GM15510 (cell line): ENCODE measurements at regions not wholly inside any gene's neighbourhood (a gene's known extent, or its start where the extent isn't known, plus 50 kb on each side); places are given as distances from the start of the nearest gene placed in this dataset.

Experiments used
- POLR2A ChIP-seq: IDR thresholded peaks from 3 replicates; pipeline ENCODE4 v1.6.1; 2011; ENCODE audit warnings: borderline replicate concordance; ENCODE audit not compliant: insufficient read length; ENCODE audit errors: extremely low read depth

DNA sequence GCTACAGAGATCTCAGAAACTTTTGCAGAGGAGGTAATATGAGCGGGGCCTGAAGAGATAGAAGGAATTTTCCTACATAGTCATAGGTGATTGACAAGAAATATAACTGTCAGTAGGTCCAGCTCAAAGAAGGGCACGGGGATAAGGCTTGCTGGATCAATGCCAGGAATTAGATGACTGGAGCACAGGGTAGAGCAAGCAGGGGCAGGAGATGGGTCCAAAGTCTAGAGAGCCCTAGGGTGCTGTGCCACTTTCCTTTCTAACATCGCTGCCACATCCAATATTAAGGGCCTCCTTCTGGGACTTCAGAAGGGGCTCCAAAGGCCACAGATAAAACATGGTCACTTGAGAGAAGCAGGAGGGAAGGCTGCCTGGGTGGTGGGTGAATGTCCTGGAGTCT lies 402.2 kb downstream of the MID1IP1 start:
- no peak for TF ChIP-seq POLR2A

DNA sequence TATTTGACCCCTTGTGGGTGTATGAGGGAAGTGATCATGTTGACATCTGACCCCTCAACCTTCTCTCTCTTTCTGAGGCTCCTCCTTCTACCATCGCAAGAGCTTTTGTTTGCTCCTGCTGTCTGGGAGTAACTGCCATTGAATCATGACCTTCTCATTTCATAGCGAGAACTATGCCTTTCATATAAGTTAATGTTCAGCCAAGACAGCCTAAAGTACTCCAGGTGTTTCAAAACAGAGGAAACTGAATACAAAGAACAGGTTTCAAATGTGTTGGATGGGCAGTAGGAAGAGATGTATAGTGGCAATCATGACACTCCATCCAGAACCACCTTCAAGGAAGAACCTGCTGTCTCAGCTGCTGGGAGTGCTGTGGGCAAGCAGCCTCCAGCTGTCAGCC lies 403.1 kb downstream of the MID1IP1 start:
- no peak for TF ChIP-seq POLR2A

DNA sequence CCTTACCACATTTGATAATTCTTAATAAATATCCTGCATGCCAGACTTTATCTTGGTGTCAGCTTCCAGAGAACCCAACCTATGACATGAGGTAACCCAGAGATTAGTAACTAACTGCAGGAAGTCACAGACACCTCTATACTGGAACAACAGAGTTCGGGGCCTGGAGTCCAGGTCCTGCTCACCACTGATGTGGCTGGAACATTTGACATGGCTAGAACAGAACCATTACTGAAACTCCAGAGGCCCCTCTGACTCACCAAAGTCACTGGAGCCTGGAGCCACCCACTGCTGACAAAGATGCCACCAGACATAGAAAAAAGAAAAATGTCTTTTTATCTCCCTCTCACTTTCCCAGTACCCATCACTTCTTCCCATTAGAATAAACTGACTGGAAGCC lies 403.7 kb downstream of the MID1IP1 start:
- no peak for TF ChIP-seq POLR2A

DNA sequence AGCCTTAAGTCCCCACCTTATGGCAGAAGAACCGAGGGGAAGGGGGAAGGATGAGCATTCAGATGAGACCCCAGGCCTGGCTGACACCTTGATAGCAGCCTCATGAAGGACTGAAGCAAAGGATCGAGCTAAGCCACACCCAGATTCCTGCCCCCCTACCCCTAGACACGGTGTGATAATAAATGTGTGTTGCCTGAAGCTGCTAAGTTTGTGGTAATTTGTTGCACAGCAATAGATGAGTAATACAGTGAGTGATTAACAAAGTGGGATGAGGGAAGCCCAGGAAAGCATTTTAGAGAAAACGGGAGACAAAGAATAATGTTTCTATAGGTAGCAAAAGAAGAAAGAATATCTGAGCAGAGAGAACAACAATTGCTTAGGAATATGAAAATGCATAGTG lies 404.2 kb downstream of the MID1IP1 start:
- no peak for TF ChIP-seq POLR2A

DNA sequence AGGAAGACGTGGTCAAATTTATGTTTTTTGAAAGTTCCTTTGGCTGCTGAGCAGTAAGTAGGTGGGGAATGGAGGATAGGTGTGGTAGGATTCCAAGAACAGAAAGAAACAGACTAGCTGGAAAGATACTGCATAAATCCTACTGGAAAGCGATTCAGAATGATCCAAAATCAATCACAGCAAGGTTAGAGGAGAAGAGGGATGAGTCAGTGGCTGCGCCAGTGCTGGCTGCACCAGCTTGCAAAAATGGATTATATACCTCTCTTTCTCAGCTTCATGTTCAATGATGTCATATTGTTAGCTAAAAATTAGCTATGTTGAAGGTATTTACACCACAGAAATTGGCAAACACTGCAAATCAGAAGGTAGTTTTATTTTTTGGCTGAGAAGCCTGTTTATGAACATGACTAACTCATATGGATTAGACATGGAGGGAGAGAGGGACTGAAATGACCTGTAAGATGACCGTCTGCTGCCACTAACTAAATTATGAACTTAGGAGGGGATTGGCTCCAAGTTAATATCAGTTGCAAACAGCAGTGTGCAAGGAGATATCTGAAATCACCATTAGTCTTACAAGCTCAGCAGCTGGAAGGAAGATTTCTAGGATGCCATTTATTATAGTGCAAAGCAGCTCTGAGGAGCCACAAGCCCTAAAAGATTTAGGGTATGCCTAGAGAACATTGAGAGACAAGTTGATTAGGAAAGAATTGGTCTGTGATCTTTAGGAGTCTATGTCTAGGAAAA lies 405.3 kb downstream of the MID1IP1 start:
- no peak for TF ChIP-seq POLR2A

DNA sequence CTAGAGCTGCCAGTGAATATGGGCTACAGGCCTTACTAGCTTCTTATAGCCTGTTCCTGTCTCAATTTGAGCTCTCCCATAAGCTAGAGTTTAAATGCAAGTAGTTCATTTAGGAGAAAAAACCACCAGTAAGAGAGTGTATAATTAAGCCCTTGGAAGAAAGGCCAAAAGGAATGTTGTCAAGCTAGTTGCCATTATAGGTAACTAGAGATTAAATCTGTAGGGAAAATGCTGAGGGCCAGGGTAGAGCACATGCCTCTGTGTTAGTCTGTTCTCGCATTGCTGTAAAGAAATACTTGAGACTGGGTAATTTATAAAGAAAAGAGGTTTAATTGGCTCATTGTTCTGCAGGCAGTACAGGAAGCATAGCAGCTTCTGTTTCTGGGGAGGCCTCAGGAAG lies 410.2 kb downstream of the MID1IP1 start:
- TF ChIP-seq POLR2A = no peak

DNA sequence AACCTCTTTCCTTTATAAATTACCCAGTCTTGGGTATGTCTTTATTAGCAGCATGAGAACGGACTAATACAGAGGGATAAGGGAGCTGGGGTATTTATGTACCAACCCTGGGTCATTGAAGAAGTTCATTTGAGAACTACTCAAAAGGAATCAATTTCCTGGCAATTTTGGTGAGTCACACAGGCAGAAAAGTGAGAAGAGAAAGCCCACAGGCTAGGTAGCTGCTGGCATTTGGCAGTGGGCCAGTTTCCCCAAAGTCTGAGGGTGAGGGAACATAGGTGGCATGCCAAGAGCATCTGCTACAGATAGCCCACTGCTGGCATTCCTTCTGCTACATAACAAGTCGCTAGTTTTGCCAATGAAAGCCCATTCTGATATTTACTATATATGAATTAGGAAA lies 411.2 kb downstream of the MID1IP1 start:
- TF ChIP-seq POLR2A = no peak

DNA sequence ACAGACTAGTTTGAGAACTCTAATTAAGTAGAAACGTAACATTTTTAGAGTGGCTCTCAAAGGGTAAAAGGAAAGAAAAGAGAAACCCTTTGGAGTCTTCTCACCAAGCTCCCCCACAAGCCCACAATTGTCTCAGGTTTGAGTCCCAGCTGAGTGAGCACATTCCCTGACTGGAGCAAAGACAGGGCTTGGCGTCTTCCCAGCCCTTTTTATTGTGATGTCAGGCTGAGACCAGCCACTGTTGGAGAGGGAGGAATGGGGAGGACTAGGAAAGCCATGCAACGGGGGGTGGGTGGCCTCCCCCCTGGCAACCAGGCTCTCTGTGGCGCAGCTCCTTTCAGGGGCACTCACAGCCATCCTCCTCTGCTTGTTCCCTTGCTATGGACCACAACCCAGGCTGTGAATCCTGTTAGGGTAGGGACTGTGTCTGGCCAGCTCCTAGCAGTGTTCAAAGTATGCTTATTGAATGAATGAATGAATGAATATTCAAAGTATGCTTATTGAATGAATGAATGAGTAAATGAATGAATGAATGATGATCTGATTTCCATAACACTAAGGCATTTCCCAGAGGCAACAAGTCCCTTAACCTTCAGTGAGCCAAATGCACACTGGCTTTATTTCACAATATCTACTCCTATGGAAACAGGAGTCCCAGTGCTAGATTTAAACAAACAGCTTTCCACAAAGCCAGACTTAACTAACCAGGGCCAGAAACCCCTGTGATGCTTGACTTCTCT lies 413.3 kb downstream of the MID1IP1 start:
- no peak for TF ChIP-seq POLR2A

DNA sequence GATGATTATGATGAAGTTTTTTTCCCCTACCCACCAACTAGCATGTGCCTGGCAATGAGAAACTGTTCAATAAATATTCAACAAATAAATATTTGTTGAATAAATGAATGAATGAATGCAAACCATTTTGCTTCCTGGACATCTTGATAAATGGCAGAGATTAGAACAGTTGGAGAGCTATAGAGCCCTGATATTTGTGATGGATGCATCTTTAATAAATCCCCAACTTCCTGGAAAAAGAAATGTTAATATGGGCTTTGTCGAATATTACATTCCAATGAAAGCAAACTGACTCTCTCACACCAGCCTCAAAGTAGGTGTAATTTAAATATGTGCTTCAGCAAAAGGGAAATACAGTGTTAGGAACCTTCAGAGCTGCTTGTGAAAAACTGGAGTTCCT lies 419.7 kb downstream of the MID1IP1 start:
- TF ChIP-seq POLR2A = no peak

DNA sequence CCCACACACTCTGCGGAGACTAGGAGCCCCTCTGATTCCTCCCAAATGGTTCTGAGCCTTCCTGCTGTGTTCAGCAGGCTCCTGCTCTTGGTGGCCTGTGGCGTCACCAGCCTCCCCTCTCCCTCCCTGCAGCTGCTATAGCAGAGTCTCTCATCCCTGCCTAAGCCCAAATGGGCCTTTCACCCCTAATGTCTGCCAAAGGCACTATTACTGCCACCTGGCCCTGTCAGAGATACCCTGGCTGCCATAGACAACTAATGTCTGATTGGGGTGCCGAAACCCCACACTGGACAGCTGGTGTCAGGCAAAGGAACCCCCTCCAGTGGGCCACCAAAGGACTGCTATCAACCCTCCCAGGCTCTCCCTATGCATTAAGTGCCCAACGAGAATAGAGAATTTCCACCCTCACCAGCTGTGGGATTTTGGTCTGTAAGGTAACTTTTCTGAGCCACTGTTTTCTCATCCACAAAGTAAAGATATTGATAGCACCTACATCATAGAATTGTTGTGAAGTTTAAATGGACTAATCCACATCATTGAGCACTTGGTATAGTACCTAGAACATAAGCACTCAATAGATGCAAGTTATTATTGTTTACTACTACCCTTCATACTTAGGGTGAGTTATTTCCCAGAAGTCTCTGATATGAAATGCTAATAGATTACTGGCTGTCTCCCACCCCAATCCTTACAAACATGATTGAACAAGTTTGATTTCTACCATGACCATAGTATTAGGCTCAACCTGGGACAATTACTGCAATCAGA lies 421.3 kb downstream of the MID1IP1 start:
- no peak for TF ChIP-seq POLR2A

DNA sequence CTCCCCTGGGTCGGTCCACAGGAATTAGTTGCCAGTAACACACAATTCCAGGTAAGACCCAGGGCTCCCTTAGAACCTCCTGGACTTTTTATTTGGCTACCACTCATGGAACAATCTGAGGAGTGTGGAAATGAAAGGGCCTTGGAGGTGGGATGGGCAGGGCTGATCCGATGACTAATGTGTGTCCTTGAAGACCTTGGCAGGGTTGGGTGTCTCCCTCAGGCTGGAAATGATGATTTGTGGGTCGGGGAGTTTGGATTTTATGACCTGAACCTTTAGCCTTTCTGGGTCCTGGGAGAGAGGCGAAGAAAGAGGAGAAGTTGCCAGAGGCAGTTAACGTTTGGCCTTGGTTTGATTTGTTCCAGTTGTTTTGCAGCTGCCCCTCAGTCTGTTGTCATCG lies 425.0 kb downstream of the MID1IP1 start:
- TF ChIP-seq POLR2A = no peak

DNA sequence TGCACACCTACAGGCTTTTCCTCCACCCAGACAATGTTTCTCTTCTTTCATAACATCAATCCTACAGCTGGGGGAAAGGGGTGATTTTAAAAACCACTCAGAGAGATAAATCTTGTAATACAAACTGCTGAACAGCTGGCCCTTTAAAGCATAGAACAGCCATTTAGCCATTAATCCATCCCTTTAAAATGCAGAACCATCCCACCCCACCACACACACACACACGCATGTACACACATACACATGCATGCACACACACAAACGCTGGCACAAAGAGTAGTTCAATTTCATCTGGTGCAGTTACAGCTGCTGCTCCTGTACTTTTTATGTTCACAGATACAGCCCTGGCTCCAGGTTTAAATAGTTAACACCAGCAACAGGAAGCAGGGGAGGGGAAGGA lies 426.1 kb downstream of the MID1IP1 start:
- no peak for TF ChIP-seq POLR2A

DNA sequence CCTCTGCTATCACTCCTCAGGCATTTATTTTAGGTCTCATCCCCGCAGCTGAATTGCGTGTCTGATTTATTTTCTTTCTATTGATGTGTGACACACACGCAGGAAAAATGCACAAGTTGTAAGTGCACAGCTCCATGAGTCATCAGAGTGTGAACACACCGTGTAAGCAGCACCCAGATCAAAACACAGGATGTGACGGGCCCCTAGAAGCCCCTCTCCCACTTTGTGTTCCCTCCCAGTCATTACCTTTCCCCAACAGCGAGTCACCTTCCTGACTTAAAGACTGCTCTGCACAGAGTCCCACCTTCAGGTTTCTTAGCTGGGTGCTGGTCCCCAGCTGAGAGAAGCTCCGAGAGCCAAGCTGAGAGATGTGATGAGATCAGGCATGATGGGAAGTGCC lies 436.7 kb downstream of the MID1IP1 start:
- no peak for TF ChIP-seq POLR2A

DNA sequence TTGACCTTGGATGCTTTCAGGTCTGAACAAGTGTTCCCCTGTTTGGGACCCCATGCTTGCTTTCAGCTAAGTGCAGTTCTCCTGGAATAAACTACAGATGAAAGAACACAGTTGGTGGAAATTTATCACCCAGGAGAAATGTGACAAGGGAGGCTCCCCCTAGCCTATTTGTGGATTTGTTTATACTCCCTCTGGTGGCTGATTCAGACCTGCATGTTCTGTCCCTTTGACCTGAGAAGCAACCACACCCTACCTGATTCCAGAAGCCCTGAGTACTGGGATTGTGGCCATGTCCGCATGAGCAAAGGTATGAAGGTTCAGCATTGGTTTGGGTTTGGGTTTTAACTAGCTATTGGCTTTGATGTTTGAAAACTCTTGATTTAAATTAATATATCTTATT lies 440.9 kb downstream of the MID1IP1 start:
- no peak for TF ChIP-seq POLR2A

DNA sequence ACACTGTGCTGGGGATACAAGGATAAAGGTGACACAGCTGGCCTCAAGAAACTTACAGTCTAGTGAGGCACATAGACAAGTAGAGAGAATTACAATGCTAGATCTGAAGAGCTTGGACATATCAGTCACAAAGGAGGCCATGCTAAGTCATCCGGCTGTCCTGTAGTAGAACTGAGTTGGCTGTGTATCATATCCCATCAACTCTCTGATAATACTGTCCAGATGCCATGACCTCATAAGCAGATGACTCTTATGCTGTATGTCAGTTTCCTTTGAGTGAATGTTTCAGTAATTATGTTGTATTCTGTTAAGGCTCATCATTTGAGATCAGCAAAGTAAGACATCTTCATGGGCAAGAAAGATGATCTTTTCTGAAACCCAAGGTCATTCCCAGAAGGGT lies 442.9 kb downstream of the MID1IP1 start:
- TF ChIP-seq POLR2A = no peak

DNA sequence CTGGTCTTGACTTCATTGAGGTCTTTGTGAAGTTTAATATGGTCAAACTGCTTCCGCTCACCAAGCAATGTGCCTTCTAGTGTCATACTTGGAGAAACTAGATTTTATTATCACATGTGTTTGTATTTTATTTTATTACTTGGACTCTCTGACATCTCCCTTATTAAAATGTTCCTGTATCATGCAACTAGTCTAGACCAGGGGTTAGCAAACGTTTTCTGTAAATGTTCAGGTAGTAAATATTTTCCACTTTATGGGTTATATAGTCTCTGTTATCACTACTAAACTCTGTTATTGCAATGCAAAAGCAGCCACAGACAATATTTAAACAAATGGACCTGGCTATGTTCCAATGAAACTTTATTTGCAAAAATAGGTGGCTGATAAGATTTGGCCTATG lies 443.8 kb downstream of the MID1IP1 start:
- no peak for TF ChIP-seq POLR2A

DNA sequence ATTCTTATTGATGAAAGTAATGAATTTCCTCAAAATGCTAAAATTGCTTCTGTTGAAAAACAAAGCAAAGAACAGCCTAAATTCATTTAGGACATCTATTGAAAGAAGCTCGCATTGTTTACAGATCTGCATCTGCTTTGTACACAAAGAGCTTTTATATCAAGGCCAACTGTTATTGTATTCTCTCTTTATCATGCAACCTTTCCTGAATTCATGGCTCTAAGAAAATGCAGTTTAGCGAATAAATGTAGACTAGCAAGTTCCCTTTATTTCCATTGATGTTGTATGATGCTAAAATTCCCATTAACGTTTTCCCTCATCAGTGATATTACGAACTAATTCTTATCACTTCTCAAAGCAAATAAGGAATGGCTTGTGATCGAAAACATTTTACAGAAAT lies 446.3 kb downstream of the MID1IP1 start:
- TF ChIP-seq POLR2A = no peak

DNA sequence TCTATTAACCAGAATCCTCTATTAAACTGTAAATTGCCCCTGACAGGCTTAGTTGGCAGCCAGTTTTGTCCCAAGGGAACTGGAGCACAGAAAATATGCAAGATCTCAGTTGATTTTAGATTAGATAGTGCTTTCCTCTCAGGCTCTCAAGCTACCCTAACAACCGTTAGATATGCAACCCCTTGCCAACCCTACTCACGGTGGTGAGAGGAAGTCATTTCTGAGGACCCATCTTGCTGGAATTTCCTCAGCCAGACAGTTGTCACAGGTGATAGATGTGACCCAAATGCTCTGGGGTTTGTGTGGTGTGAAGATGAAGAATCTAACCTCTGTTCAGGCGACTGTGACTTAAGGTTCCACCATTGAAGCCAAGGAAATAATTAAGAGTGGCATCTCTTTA lies 447.1 kb downstream of the MID1IP1 start:
- no peak for TF ChIP-seq POLR2A
